ENCODE measurements at regions not wholly inside any gene's neighbourhood (a gene's known extent, or its start where the extent isn't known, plus 50 kb on each side); places are given as distances from the start of the nearest gene placed in this dataset.
A peak's percentile ranks its signal among the peaks of the same experiment; 100 is the strongest.

DNA sequence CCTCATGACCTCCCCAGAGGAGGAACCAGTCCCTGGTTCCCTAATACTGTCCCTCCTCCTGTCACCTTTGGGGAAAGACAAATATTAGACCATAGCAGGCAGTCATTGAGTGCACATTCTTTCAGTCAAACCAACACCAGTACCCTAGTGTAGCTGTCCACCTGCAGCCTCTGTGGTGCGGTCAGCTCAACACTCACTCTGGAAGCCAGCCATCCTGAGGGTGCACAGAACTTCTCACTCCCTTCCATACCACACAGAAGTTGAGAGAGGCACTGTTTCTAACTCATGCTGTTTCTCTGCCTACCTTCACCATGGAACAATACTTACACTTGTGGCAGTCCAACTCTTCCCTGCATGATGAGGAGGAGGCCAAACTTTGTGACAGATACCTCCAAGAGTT is 175.6 kb upstream of the FOXN2 start:
- no peak overlapping the region for H3K4me2 ChIP-seq (ENCODE audit: extremely low read depth, insufficient read depth, low read length)
- H3K27me3 ChIP-seq (ENCODE audit: control insufficient read depth, insufficient read depth, low read length) = no peaks in the 10 kb centered on the region
- no peak overlapping the region for H3K9ac ChIP-seq (ENCODE audit: insufficient read depth, low read length)
- no peaks in the 10 kb centered on the region for H3K9me3 ChIP-seq (ENCODE audit: control insufficient read depth, insufficient read depth, low read depth, low read length)
- no peaks in the 10 kb centered on the region for H3K4me1 ChIP-seq (ENCODE audit: control insufficient read depth, extremely low read depth, insufficient read depth, low read length)
- no peaks in the 10 kb centered on the region for H3K79me2 ChIP-seq (ENCODE audit: control insufficient read depth, insufficient read depth, low read length)
- H3K36me3 ChIP-seq (ENCODE audit: control insufficient read depth, insufficient read depth, low read length) = no peaks in the 10 kb centered on the region
- no peak for TF ChIP-seq EZH2 (IDR thresholded peaks at IDR 0.05; ENCODE audit: low read length, missing control alignments)
- no peak for TF ChIP-seq CTCF (conservative IDR thresholded peaks at IDR 0.05 in 1 of 2, IDR thresholded peaks at IDR 0.05 in 1 of 2; ENCODE audit: low read depth in 1 of 2, low read length in 2 of 2)
- no peak overlapping the region for H2AFZ ChIP-seq (ENCODE audit: low read length)
- H4K20me1 ChIP-seq (ENCODE audit: control insufficient read depth, extremely low read depth, insufficient read depth, low read length) = no peaks in the 10 kb centered on the region
- no peak overlapping the region for H3K27ac ChIP-seq (ENCODE audit: insufficient read depth, low read length)
- no peak for DNase-seq (ENCODE audit: low read depth in 2 of 2)
- no peak overlapping the region for H3K4me3 ChIP-seq (replicated peaks in 1 of 4; ENCODE audit: control extremely low read depth in 1 of 4, insufficient read depth in 1 of 4, low read depth in 3 of 4, low read length in 4 of 4)

DNA sequence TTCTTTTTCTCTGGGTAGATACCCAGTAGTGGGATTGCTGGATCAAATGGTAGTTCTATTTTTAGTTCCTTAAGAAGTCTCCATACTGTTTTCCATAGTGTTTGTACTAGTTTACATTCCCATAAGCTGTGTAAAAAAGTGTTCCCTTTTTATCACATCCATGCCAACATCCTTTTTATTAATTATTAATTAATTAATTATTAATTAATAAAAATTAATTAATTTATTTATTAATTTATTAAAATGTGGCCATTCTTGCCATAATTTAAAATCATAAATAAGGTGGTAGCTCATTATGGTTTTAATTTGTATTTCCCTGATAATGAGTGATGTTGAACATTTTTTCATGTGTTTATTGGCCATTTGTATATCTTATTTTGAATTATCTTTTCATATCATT is 173.9 kb upstream of the FOXN2 start:
- no peak overlapping the region for H3K4me3 ChIP-seq (replicated peaks in 1 of 4; ENCODE audit: control extremely low read depth in 1 of 4, insufficient read depth in 1 of 4, low read depth in 3 of 4, low read length in 4 of 4)
- no peaks in the 10 kb centered on the region for H3K9me3 ChIP-seq (ENCODE audit: control insufficient read depth, insufficient read depth, low read depth, low read length)
- no peaks in the 10 kb centered on the region for H3K27me3 ChIP-seq (ENCODE audit: control insufficient read depth, insufficient read depth, low read length)
- H3K9ac ChIP-seq (ENCODE audit: insufficient read depth, low read length) = no peak overlapping the region
- H2AFZ ChIP-seq (ENCODE audit: low read length) = no peak overlapping the region
- H3K36me3 ChIP-seq (ENCODE audit: control insufficient read depth, insufficient read depth, low read length) = no peaks in the 10 kb centered on the region
- TF ChIP-seq EZH2 (IDR thresholded peaks at IDR 0.05; ENCODE audit: low read length, missing control alignments) = no peak
- TF ChIP-seq CTCF (conservative IDR thresholded peaks at IDR 0.05 in 1 of 2, IDR thresholded peaks at IDR 0.05 in 1 of 2; ENCODE audit: low read depth in 1 of 2, low read length in 2 of 2) = no peak
- no peak for DNase-seq (ENCODE audit: low read depth in 2 of 2)
- no peak overlapping the region for H3K27ac ChIP-seq (ENCODE audit: insufficient read depth, low read length)
- no peaks in the 10 kb centered on the region for H3K4me1 ChIP-seq (ENCODE audit: control insufficient read depth, extremely low read depth, insufficient read depth, low read length)
- no peaks in the 10 kb centered on the region for H3K79me2 ChIP-seq (ENCODE audit: control insufficient read depth, insufficient read depth, low read length)
- no peak overlapping the region for H3K4me2 ChIP-seq (ENCODE audit: extremely low read depth, insufficient read depth, low read length)
- H4K20me1 ChIP-seq (ENCODE audit: control insufficient read depth, extremely low read depth, insufficient read depth, low read length) = no peaks in the 10 kb centered on the region

DNA sequence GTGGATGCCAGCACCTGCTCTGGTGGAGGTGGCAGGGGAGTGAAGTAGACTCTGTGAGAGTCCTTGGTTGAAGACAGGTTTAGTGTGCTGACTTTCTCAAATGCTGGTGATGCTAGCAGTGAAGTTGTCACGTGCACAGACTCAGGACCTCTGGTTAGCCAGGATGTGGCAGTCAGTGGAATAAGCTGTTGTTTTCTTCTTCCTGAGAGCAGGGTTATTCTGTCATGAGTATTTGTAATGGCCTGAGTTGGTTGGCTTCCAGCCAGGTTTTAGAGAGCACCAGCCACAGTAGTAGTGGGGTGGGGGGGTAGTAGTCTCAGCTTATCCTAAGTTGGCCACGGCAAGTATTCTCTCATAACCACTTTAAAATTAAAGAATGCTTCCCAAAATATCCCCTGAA is 169.7 kb upstream of the FOXN2 start:
- H3K4me2 ChIP-seq (ENCODE audit: extremely low read depth, insufficient read depth, low read length) = no peak overlapping the region
- no peaks in the 10 kb centered on the region for H4K20me1 ChIP-seq (ENCODE audit: control insufficient read depth, extremely low read depth, insufficient read depth, low read length)
- no peak overlapping the region for H3K9ac ChIP-seq (ENCODE audit: insufficient read depth, low read length)
- TF ChIP-seq CTCF (conservative IDR thresholded peaks at IDR 0.05 in 1 of 2, IDR thresholded peaks at IDR 0.05 in 1 of 2; ENCODE audit: low read depth in 1 of 2, low read length in 2 of 2) (no peak), EZH2 (IDR thresholded peaks at IDR 0.05; ENCODE audit: low read length, missing control alignments) (no peak)
- no peak overlapping the region for H3K4me3 ChIP-seq (replicated peaks in 1 of 4; ENCODE audit: control extremely low read depth in 1 of 4, insufficient read depth in 1 of 4, low read depth in 3 of 4, low read length in 4 of 4)
- H3K27ac ChIP-seq (ENCODE audit: insufficient read depth, low read length) = no peak overlapping the region
- H3K27me3 ChIP-seq (ENCODE audit: control insufficient read depth, insufficient read depth, low read length) = no peaks in the 10 kb centered on the region
- DNase-seq (ENCODE audit: low read depth in 2 of 2) = peak; percentile 11
- H3K4me1 ChIP-seq (ENCODE audit: control insufficient read depth, extremely low read depth, insufficient read depth, low read length) = no peaks in the 10 kb centered on the region
- H2AFZ ChIP-seq (ENCODE audit: low read length) = no peak overlapping the region
- no peaks in the 10 kb centered on the region for H3K36me3 ChIP-seq (ENCODE audit: control insufficient read depth, insufficient read depth, low read length)
- no peaks in the 10 kb centered on the region for H3K9me3 ChIP-seq (ENCODE audit: control insufficient read depth, insufficient read depth, low read depth, low read length)
- H3K79me2 ChIP-seq (ENCODE audit: control insufficient read depth, insufficient read depth, low read length) = no peaks in the 10 kb centered on the region
